Right lobe of liver (tissue), 6 donors: ENCODE measurements at regions not wholly inside any gene's neighbourhood (a gene's known extent, or its start where the extent isn't known, plus 50 kb on each side); places are given as distances from the start of the nearest gene placed in this dataset.
A peak's percentile ranks its signal among the peaks of the same experiment; 100 is the strongest.

ENCODE experiments used
- ATAC-seq, 4 donors: fragments of 200-7000 bp; cut with Tn5 transposase; one replicate each; pipeline ENCODE4 v1.9.1; 2020; ENCODE audit warnings: mild to moderate bottlenecking in 4 of 4, moderate library complexity in 4 of 4
- DNase-seq, 3 donors: peaks; one replicate each; pipeline ENCODE4 v3.0.0-alpha.2; 2020
- H3K27ac ChIP-seq, 3 donors: fragments of 200-600 bp; one replicate each; pipeline ENCODE4 v1.8.0; 2022
- H3K27me3 ChIP-seq, 2 donors: fragments of 200-600 bp; one replicate each; pipeline ENCODE4 v1.8.0; 2022
- H3K36me3 ChIP-seq, 4 donors: fragments of 200-600 bp; sonication (generic) in 1 of 4; one replicate each; pipeline versions ENCODE4 v1.5.1 to v1.8.0; 2017 to 2022; ENCODE audit warnings: control low read depth in 1 of 4
- H3K4me1 ChIP-seq, 4 donors: fragments of 200-600 bp; sonication (generic) in 1 of 4; one replicate each; pipeline versions ENCODE4 v1.5.1 to v1.8.0; 2017 to 2022; ENCODE audit warnings: control low read depth in 1 of 4
- H3K4me3 ChIP-seq, 3 donors: fragments of 200-600 bp; one replicate each; pipeline ENCODE4 v1.8.0; 2022
- H3K9me3 ChIP-seq, 4 donors: fragments of 200-600 bp; sonication (generic) in 1 of 4; one replicate each; pipeline versions ENCODE4 v1.5.1 to v1.8.0; 2017 to 2022; ENCODE audit warnings: control low read depth in 1 of 4
- CTCF ChIP-seq, 4 donors: fragments of 200-600 bp in 3 of 4; fragments of 450-650 bp in 1 of 4; IDR thresholded peaks; one replicate each; pipeline versions ENCODE4 v1.5.1 to v1.8.0; 2016 to 2022; ENCODE audit warnings: antibody characterized with exemption in 4 of 4, mild to moderate bottlenecking in 2 of 4
- POLR2A ChIP-seq: fragments of 450-650 bp; IDR thresholded peaks from one replicate; pipeline ENCODE4 v1.6.1; 2017; ENCODE audit warnings: antibody characterized with exemption, mild to moderate bottlenecking
- WGBS: methylation state at CpG from one replicate; pipeline ENCODE4 v1.1.6; 2018; ENCODE audit warnings: low coverage, low lambda C conversion rate; ENCODE audit not compliant: insufficient coverage; ENCODE audit errors: missing lambda C conversion rate; 5-methylcytosine and 5-hydroxymethylcytosine counted together
- intact Hi-C, 2 donors: fragments of 100-400 bp; cut with DNase I; formaldehyde crosslinking; loops; one replicate each; pipeline versions ENCODE4 v1.11.2 to v1.14.1; 2022
- donor health status: DM: no; HTN: yes; CAD: no.
- donor health status: DM: no; HTN: no; CAD: no.
- donor health status: DM: no; HTN: no; CAD: no.
- donor health status: DM: no; HTN: yes; CAD: no.
- donor health status: DM: no; HTN: yes; CAD: no.

DNA sequence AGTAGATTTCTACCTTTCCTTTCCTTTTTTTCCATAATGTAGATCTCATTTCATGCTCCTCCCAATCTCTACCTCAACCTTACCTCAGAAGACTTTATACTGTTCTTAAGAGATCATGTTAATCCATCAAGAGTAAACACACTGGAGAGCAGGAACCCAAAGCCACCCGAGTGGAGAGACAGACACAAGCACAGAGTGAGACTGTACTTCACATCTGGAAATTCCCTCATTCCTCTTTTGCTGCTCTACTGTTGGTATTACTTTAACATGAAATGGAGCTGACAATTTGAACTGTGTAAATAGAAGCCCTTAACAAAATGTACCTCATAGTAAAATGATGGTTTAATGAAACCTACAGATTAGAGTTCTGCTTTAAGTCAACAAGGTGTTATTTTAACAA lies 105.7 kb upstream of the RASGEF1B start:
- peak in 2 of 4 donors; percentile 28 to 53 for ATAC-seq
- intact Hi-C loops = no loop called here
- Histone ChIP-seq H3K4me3 (no peak overlapping the region), H3K9me3 (no peaks in the 10 kb centered on the region), H3K4me1 (peaks cover 0 to 30% (median 8%) of the 10 kb centered on the region in 4 donors), H3K27ac (no peak overlapping the region), H3K27me3 (no peaks in the 10 kb centered on the region), H3K36me3 (no peaks in the 10 kb centered on the region)
- no peak for DNase-seq
- TF ChIP-seq CTCF (IDR thresholded peaks at IDR 0.05) (no peak), POLR2A (no peak)
- 26% methylated on average over 1 of the region's 1 CpG for WGBS

- WGBS = 57% methylated on average over 1 of the region's 3 CpGs
- Histone ChIP-seq H3K4me1 (peaks cover 0 to 47% (median 11%) of the 10 kb centered on the region in 4 donors), H3K27ac (no peak overlapping the region), H3K27me3 (no peaks in the 10 kb centered on the region), H3K36me3 (no peaks in the 10 kb centered on the region), H3K9me3 (no peaks in the 10 kb centered on the region), H3K4me3 (no peak overlapping the region)
- ATAC-seq = no peak
- no peak for TF ChIP-seq POLR2A
- no peak for TF ChIP-seq CTCF (IDR thresholded peaks at IDR 0.05)
- intact Hi-C loops = no loop called here
- no peak for DNase-seq
These were observed 103.3 kb upstream of the RASGEF1B start for GRCh38 chr4:81574991-81575390.

DNA sequence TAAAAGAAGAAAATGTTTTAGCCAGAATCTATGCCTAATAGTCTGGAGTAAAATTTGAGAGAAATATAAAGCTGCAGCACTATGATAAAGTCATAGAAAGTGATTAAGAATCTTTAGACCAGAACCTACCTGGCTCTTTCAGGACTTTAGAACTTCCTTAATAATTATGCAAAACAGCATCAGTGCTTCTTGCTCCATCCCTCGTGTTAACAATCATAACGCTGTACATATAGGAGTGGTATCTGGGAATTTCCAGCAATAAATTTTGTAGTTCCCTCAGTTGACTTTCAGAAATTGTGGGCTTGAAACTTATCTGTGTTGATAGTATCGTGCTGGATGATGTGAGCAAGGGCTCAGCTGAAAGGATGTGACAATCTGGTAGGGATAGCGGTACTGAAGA lies 102.1 kb upstream of the RASGEF1B start:
- no peaks in the 10 kb centered on the region for H3K9me3 ChIP-seq
- H3K4me1 ChIP-seq = peaks cover 0 to 47% (median 11%) of the 10 kb centered on the region in 4 donors
- no peak for DNase-seq
- H3K27ac ChIP-seq = no peak overlapping the region
- no peak for TF ChIP-seq CTCF (IDR thresholded peaks at IDR 0.05)
- TF ChIP-seq POLR2A = no peak
- 82% methylated on average over 4 of the region's 4 CpGs for WGBS
- intact Hi-C loops = no loop called here
- no peak overlapping the region for H3K4me3 ChIP-seq
- H3K36me3 ChIP-seq = no peaks in the 10 kb centered on the region
- H3K27me3 ChIP-seq = no peaks in the 10 kb centered on the region
- no peak for ATAC-seq

GRCh38 chr4:81572402-81572801 lies 100.7 kb upstream of the RASGEF1B start:
- intact Hi-C loops = no loop called here
- peak overlapping the region in 2 of 3 donors; percentile 55 to 69 for H3K27ac ChIP-seq
- H3K27me3 ChIP-seq = no peaks in the 10 kb centered on the region
- peaks cover 0 to 46% (median 11%) of the 10 kb centered on the region in 4 donors for H3K4me1 ChIP-seq
- DNase-seq (no peak), ATAC-seq (peak; percentile 74 to 90 (median 80))
- no peaks in the 10 kb centered on the region for H3K9me3 ChIP-seq
- no peak for TF ChIP-seq CTCF (IDR thresholded peaks at IDR 0.05)
- TF ChIP-seq POLR2A = no peak
- H3K4me3 ChIP-seq = no peak overlapping the region
- H3K36me3 ChIP-seq = no peaks in the 10 kb centered on the region

DNA sequence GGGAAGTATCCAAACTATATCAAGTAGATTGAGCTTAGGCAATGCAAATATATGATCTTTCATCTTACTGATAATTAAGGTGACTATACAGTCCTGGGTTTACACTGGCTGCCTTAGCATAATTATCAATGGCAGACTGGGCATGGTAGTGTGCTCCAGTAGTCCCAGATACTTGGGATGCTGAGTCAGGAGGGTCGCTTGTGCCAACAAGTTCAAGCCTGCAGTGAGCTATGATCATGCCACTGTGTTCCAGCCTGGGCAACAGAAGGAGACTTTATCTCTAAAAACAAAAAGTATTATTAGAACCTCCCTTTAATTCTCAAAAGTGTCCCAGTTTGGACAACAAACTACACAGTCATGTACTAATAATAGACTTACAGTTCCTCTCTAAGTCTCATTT lies 99.4 kb upstream of the RASGEF1B start:
- 86% methylated on average over 1 of the region's 1 CpG for WGBS
- no peaks in the 10 kb centered on the region for H3K9me3 ChIP-seq
- no peak for TF ChIP-seq POLR2A
- TF ChIP-seq CTCF (IDR thresholded peaks at IDR 0.05) = no peak
- peak overlapping the region; percentile 7 to 69 (median 54) for H3K27ac ChIP-seq
- intact Hi-C loops = no loop called here
- DNase-seq (peak in 2 of 3 donors; percentile 29 to 51), ATAC-seq (peak in 2 of 4 donors; percentile 28 to 35)
- no peaks in the 10 kb centered on the region for H3K36me3 ChIP-seq
- peaks cover 0 to 53% (median 15%) of the 10 kb centered on the region in 4 donors for H3K4me1 ChIP-seq
- no peaks in the 10 kb centered on the region for H3K27me3 ChIP-seq
- H3K4me3 ChIP-seq = no peak overlapping the region
